MCF 10A (cell line): ENCODE measurements at regions not wholly inside any gene's neighbourhood (a gene's known extent, or its start where the extent isn't known, plus 50 kb on each side); places are given as distances from the start of the nearest gene placed in this dataset.

Experiments used
- BruUV-seq: library from RNA; stranded (reverse); fragments of 400-500 nt; replicated peaks from 2 replicates; lab custom pipeline; 2021; lab: Mats Ljungman, UMichigan
- CTCF ChIA-PET: fragments of 300-600 bp; sonication (Branson Sonifier 250); formaldehyde crosslinking; extraction: SDS; loops from one replicate; lab custom pipeline; 2021; ENCODE audit warnings: antibody characterized with exemption, inconsistent platforms; lab: Yijun Ruan, JAX
- POLR2A ChIA-PET: fragments of 300-600, 350-650 bp; sonication (Branson Sonifier 250); formaldehyde crosslinking; extraction: SDS; loops from one replicate; lab custom pipeline; 2020; ENCODE audit warnings: antibody characterized with exemption, inconsistent platforms; lab: Yijun Ruan, JAX
- DNase-seq: peaks from one replicate; pipeline ENCODE4 v3.0.0-alpha.2; 2018; ENCODE audit not compliant: unreplicated experiment
- H3K27ac Mint-ChIP-seq: one replicate; pipeline ENCODE4 v1.8.0; 2022; ENCODE audit warnings: mild to moderate bottlenecking, low read depth, mixed read lengths; ENCODE audit not compliant: unreplicated experiment
- H3K27me3 Mint-ChIP-seq: one replicate; pipeline ENCODE4 v1.8.0; 2022; ENCODE audit warnings: mixed read lengths; ENCODE audit not compliant: insufficient read depth, unreplicated experiment
- H3K36me3 Mint-ChIP-seq: one replicate; pipeline ENCODE4 v1.8.0; 2022; ENCODE audit warnings: mild to moderate bottlenecking, moderate library complexity, mixed read lengths; ENCODE audit not compliant: insufficient read depth, unreplicated experiment
- H3K4me1 Mint-ChIP-seq: one replicate; pipeline ENCODE4 v1.8.0; 2022; ENCODE audit warnings: mixed read lengths; ENCODE audit not compliant: insufficient read depth, unreplicated experiment
- H3K4me3 Mint-ChIP-seq: one replicate; pipeline ENCODE4 v1.8.0; 2022; ENCODE audit warnings: mild to moderate bottlenecking, moderate library complexity, mixed read lengths; ENCODE audit not compliant: unreplicated experiment
- H3K9me3 Mint-ChIP-seq: one replicate; pipeline ENCODE4 v1.8.0; 2022; ENCODE audit warnings: mixed read lengths; ENCODE audit not compliant: unreplicated experiment
- CTCF ChIP-seq: fragments of 200-600 bp; IDR thresholded peaks from one replicate; pipeline ENCODE4 v1.8.0; 2022; ENCODE audit warnings: antibody characterized with exemption, mild to moderate bottlenecking; ENCODE audit not compliant: unreplicated experiment
- intact Hi-C: fragments of 100-400 bp; cut with micrococcal nuclease; formaldehyde crosslinking; loops from 2 replicates; pipeline ENCODE4 v1.14.1; 2022

- peak; percentile 72 for DNase-seq
- intact Hi-C loops, result loop anchor here (1.0 kb wide), 2 partner anchors 71 to 359 kb away; no protein-coding TSS in a partner anchor
- H3K4me3 Mint-ChIP-seq, result no peak overlapping the region
- TF ChIP-seq CTCF, result peak; percentile 97
- BruUV-seq, result no TSS peak
- ChIA-PET CTCF (interaction anchor here (0.5 to 4.3 kb wide), 37 partner anchors 8 to 1061 kb away, joined by 3 to 39 read pairs (median 4); no protein-coding TSS in a partner anchor), POLR2A (interaction anchor here (1.1 to 1.8 kb wide), 3 partner anchors 13 to 353 kb away, joined by 3 to 7 read pairs (median 3); partner anchors contain the start of gene DUSP10)
- no peaks in the 10 kb centered on the region for H3K9me3 Mint-ChIP-seq
- no peak overlapping the region for H3K27ac Mint-ChIP-seq
- H3K4me1 Mint-ChIP-seq, result no peaks in the 10 kb centered on the region
- H3K36me3 Mint-ChIP-seq, result no peaks in the 10 kb centered on the region
- no peaks in the 10 kb centered on the region for H3K27me3 Mint-ChIP-seq
Measured at GRCh38 chr1:222095606-222096475, 354.0 kb upstream of the DUSP10 start.

DNA sequence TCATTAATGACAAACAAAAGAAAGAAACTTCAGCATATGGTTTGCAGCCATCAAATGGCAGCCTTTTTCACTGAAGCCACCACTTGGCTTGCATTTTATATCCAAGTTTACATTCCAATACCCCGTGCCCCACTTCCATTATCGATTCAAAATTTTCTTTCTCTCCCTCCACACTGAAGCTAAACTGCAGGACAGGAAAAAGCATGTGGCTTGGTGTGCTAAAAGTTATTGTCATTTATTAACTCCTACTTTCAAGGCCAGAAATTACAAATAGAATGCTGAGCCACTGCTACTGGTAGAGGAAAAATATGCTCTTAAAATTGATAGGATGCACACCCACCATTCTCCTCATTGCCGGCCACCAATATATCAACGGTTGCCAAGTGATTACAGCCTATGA is 351.6 kb upstream of the DUSP10 start:
- TF ChIP-seq CTCF, result no peak
- ChIA-PET POLR2A (no interaction called here), CTCF (interaction anchor here (0.6 to 1.2 kb wide), 4 partner anchors 30 to 615 kb away, joined by 3 to 7 read pairs (median 4); no protein-coding TSS in a partner anchor)
- Mint-ChIP-seq H3K36me3 (no peaks in the 10 kb centered on the region), H3K4me3 (no peak overlapping the region), H3K27me3 (no peaks in the 10 kb centered on the region), H3K9me3 (no peaks in the 10 kb centered on the region), H3K4me1 (no peaks in the 10 kb centered on the region), H3K27ac (no peak overlapping the region)
- intact Hi-C loops, result no loop called here
- BruUV-seq, result no TSS peak
- no peak for DNase-seq

DNA sequence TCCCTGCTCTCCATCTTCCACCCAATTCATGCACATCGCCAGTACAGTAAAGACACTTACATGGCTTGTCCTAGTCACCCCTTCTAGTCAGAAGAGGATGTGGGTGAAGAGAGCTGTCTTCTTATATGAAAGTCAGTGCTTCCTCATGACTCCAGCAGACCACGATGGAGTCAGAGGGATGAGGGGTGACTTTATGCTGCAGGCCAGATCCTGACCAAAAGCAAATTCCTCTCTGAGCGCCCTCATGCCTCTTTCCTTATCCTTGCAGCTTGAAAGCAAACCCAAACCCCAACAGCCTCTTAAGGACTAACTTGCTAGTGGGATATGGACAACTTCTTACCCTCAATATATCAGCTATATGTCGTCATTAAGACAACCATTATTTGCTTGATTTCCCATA is 348.2 kb upstream of the DUSP10 start:
- Mint-ChIP-seq H3K4me1 (no peaks in the 10 kb centered on the region), H3K27ac (no peak overlapping the region), H3K36me3 (no peaks in the 10 kb centered on the region), H3K4me3 (no peak overlapping the region), H3K9me3 (peaks cover 4% of the 10 kb centered on the region), H3K27me3 (no peaks in the 10 kb centered on the region)
- TF ChIP-seq CTCF, result no peak
- BruUV-seq, result no TSS peak
- no peak for DNase-seq
- CTCF ChIA-PET, result interaction anchor here (1.1 kb wide), 1 partner anchor 365 kb away, joined by 3 read pairs; no protein-coding TSS in a partner anchor
- intact Hi-C loops, result no loop called here
- POLR2A ChIA-PET, result no interaction called here

GRCh38 chr1:222087221-222087920 is 345.5 kb upstream of the DUSP10 start:
- H3K36me3 Mint-ChIP-seq, result no peaks in the 10 kb centered on the region
- no peak overlapping the region for H3K27ac Mint-ChIP-seq
- no peak for TF ChIP-seq CTCF
- no peaks in the 10 kb centered on the region for H3K4me1 Mint-ChIP-seq
- DNase-seq, result no peak
- peaks cover 23% of the 10 kb centered on the region for H3K9me3 Mint-ChIP-seq
- no TSS peak for BruUV-seq
- H3K4me3 Mint-ChIP-seq, result no peak overlapping the region
- H3K27me3 Mint-ChIP-seq, result no peaks in the 10 kb centered on the region
- intact Hi-C loops, result no loop called here
- ChIA-PET POLR2A (interaction anchor here (0.7 to 0.8 kb wide), 2 partner anchors 12 to 182 kb away, joined by 3 read pairs; no protein-coding TSS in a partner anchor), CTCF (interaction anchor here (0.6 to 1.4 kb wide), 3 partner anchors 8 to 368 kb away, joined by 3 to 8 read pairs (median 6); no protein-coding TSS in a partner anchor)
